ENCODE measurements at regions not wholly inside any gene's neighbourhood (a gene's known extent, or its start where the extent isn't known, plus 50 kb on each side); places are given as distances from the start of the nearest gene placed in this dataset.

DNA sequence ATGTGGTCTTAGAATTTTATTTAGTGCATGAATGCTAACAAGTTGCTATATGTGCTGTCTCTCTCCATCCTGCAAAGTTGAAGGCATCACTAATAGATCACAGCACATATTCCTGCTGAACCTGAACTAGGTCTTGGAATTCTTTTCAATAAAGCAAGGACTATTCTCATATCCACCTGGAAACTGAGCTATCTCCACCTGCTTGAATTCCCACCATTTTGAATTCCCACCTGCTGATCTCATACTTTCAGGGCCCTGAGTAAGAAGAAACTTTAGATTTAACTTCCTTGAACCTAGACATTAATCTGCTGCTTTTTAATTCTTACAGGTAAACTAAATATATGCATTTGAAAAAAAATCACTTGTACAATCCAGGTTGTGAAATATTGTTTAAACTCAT lies 445.3 kb upstream of the CCL2 start:
- no peak overlapping the region for H3K4me3 ChIP-seq (ENCODE audit: low read depth, low read length)

DNA sequence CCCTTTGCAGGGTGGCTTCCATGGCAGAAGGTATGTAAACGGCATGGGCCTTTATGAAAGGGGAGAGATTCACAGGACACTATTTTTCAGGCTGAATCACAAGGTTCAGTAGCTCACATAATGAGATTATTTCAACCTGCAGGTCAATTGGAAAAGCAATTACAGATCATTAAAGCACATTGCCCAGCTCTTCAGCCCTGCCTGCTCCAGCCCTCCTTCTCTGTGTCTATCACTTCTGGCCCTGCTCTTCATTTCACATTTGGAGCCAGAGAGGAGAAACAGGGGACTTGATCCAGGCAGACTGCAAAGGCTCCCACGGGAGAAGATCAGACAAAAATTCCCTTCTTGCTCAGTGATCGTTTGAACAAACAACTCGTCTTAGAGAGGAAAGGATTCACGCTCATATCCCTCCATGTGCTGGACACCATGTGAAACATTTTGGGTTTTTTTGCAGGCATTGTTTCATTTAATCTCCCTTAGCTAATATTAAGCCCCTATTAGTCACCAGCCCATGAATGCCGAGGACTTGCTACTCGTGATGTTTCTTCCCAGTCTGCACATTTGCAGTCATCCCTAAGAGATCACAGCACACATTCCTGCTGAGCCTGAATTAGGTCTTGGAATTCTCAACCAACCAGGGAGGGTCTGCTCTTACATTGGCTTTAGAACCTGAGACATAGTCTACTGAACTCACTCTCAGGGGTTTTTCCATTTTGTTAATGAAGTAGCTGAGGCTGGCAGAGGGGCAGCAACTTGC lies 443.9 kb upstream of the CCL2 start:
- no peak overlapping the region for H3K4me3 ChIP-seq (ENCODE audit: low read depth, low read length)

DNA sequence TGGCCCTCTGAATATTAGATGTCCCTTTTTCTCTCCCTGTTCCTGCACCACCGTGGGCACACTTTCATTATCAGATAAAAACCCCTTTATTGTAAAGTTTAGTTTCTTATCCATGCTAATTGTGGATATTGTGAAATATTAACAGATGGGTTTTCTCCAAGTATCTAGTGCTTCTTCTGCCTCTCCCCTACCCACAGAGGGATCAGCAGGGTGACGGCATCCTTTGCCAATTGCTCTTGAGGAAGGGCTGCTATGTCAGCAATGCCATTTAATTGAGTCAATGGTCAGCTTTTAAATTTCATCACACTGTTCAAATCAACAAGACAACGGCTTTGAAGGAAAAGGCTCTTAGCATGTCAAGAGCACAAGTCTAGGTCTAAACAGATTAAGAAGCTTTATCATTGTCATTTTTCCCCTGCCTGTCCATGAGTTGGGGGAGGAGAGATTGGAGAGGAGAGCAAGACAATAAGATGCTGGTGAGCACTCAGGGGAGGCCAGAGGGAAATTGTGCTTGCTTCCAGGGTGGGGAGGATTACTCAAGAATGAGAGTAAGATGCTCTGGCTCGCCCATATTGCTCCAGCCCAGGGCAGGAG lies 443.0 kb upstream of the CCL2 start:
- H3K4me3 ChIP-seq (ENCODE audit: low read depth, low read length) = no peak overlapping the region

DNA sequence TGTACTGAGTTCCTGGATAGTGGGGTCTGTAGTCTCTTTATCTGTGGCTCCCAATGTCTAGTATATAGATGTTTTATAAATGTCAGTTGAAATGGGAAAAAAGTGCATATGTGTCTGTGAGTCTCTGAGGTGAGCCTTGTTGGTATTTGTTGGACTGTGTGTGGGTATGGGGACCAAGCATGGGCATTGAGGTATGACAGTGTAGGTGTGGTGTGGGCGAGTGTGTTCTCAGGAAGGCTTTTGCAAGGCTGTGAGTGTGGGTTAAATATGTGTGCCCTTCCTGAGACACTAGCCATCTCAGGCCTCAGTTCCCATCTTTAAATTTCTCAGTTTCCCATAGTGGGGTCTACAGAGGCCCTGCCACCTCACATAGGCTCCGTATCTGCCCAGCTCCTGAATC lies 440.2 kb upstream of the CCL2 start:
- H3K4me3 ChIP-seq (ENCODE audit: low read depth, low read length) = no peak overlapping the region

DNA sequence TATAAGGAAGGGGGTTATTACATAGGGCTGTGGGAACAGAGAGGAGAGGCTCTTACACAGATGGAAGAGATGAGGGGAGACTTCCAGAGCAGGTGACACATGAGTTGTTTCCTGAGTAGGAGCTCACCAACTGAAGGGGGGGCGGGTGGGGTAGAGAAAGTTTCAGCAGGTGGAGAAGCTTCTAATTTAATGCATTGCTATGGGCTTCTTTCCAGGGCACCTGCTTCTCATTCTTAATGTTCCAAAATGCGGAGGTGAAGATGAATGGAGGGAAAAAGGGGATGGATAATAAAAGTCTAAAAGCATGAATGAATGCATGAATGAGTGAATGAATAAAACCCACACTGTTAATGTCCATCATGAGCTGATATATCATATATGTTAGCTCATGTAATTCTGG lies 439.0 kb upstream of the CCL2 start:
- no peak overlapping the region for H3K4me3 ChIP-seq (ENCODE audit: low read depth, low read length)

DNA sequence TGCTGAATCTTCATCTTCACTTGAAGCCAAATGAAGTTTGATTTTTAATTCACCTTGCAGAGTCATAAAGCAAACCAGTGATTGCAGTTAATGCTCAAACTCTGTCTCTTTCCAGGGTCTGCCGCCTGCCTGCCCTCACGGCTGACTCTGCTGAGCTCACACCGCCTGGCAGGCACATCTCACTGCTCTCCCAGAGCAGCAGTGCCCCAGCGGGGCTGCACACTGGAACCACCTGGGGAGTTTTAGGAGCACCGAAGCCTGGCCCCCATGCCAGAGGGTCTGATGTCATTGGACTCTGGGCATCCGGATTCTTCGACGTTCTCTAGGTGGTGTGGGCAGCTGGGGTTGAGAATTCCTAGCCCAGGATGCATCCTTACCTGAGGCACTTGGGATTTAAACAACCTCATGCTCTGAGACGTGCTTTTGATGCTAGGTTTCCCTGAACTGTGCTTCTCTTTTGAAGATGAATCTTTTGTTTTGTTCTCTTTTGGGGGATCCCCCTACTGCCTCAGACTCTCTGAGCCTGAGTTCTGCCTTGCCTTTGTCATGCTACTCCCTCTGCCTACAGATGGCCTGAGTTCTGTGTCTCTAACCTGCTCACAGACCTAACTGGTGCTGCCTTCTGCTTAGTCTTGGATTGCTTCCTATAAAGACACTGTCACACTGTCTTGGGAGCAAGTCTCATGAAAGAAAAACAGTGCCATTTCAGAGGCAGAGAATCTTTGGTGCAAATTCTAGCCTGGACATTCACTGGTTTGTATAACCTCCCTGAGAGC lies 438.1 kb upstream of the CCL2 start:
- no peak overlapping the region for H3K4me3 ChIP-seq (ENCODE audit: low read depth, low read length)

DNA sequence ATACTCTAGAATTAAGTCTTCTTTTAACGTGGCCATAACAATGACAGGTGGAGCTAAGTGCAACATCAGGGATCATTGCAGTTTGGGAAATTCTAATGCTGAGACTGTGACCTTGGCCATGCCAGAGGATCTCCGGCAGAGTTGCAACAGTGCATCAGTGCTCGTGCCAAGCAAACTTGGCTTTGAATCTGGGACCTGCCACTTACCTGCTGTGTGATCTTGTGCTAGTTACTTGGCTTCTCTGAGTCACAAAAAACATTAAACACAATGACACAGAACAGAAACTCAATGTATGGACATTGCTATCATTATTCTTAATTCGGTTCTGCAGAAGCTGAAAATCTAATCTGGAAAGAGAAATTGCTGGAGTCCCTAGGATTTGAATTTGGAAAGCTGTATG lies 435.5 kb upstream of the CCL2 start:
- no peak overlapping the region for H3K4me3 ChIP-seq (ENCODE audit: low read depth, low read length)

DNA sequence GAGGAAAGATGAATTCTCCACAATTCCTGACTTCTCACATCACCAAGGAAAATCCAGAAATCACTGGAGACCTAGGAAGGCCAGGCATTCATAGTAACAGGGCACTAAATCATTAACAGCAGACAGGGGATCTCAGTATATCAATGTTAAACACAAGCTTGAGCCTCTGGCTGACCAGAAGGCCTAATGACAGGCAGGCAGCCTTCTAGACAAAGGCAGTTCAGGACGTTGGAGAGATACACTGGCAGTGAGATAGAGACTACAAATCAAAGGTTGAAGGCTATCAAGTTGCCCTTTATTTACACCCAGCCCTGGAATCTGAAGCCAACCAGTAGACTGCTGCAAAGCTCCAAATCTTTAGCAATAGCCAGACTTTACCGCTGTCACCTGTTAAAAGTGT lies 422.8 kb upstream of the CCL2 start:
- no peak overlapping the region for H3K4me3 ChIP-seq (ENCODE audit: low read depth, low read length)

DNA sequence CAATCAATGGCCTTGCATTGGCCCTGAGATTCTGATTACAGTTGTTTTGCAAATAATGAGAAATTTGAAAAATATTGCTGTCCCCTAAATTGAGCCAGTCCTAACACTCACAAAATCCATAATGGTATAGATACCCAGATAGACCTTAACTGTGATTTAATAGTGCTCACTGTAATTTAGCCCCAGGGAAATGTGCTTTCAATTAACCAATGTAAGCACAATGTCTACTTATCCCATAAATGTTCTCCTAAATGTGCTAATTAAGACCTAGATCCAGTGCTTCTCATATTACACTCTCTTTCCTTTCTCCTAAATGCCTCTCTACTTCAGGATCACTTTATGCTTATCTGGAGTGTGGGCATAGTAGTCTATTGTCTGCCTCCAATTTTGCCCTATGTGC lies 417.8 kb upstream of the CCL2 start:
- no peak overlapping the region for H3K4me3 ChIP-seq (ENCODE audit: low read depth, low read length)

DNA sequence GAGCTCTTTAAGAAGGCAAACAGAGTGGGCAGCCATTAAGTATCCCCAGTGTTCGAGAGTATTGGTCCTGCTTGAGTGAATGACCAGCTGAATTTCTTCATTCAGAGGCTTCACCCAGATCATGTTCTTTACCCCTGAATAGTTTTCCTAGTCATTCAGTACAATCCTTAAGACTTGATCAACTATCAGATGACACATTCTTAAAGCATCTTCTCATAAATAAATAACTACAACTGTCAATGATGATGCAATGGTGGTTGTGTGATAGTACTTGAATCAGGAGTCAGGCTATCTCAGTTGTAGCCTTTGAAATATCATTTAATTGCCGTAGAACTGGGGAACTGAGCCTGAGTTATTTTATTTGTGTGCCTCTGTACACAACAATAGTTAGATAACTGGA lies 416.8 kb upstream of the CCL2 start:
- no peak overlapping the region for H3K4me3 ChIP-seq (ENCODE audit: low read depth, low read length)

DNA sequence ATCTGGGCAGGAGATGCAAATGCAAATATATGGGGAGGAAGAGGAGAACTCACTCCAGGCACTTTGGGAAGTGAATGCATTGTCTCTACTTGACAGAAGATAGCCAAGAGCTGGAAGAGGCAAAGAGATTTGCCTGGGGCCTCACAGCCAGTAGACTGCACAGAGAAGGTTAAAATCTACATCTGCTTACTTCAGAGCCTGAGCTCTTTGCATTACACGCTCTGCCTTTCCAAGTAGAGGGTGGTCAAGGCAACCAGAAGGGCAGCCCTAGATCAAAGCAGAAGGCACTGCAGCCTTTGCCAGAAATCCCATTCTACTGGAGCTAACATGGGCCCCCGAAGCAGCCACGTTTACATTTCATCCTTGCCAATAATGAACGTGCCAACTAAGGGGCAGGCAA lies 407.2 kb upstream of the CCL2 start:
- no peak overlapping the region for H3K4me3 ChIP-seq (ENCODE audit: low read depth, low read length)

DNA sequence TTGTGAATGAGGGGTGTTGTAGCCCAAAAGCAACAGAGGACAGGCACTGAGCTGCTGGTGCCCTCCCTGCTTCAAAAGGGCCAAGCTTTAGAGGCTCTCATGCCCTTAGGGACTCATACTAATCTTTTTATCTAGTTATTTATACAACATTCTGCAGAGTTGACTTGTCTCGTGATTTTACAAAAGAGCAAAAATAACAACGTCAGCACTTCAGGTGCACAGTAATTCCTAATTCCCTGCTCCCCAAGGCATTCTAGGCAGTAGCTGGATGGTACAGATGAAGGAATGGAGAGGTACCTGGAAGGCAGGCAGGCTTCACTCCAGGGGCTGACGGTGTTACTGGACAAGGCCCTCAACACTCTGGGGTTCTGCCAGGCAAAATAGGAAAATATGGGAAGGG lies 406.7 kb upstream of the CCL2 start:
- H3K4me3 ChIP-seq (ENCODE audit: low read depth, low read length) = no peak overlapping the region

DNA sequence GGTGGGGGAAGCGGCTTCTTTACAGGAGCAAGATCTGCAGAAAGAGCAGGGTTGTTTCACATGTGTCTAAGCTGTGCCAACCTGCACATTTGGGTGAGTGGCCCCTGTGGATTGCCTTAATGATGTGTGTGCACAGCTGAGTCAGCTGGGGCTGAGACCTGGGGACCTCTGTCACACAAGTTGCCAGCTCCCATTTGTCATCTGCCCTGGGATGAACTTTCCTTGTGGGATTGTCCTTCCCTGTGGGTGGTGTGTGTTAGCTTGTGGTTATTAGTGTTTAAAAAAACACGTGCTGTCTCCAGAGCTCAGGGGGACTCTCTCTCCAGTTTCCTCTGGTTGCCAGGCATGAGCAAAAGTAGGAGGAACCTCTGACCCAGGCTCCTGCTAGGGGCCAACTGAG lies 400.5 kb upstream of the CCL2 start:
- H3K4me3 ChIP-seq (ENCODE audit: low read depth, low read length) = no peak overlapping the region

DNA sequence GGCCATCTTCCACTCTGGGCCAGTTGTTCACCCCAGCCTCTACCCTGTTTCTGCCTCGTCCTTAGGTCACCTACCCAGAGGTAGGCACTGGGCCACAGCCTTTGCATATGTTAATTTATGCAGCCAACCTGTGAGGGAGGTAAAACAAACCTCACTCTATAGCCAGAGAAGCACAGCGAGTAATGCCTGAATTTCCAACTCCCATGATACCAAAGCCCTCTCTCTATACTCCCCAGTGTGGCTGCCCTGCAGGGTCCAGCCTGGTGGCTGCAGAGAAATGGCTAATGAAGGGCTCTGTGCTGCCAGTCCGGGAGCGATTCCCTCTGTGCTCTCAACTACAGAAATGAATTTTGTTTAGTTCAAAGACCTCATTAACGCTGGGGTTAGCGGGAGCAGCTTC lies 397.0 kb upstream of the CCL2 start:
- no peak overlapping the region for H3K4me3 ChIP-seq (ENCODE audit: low read depth, low read length)

DNA sequence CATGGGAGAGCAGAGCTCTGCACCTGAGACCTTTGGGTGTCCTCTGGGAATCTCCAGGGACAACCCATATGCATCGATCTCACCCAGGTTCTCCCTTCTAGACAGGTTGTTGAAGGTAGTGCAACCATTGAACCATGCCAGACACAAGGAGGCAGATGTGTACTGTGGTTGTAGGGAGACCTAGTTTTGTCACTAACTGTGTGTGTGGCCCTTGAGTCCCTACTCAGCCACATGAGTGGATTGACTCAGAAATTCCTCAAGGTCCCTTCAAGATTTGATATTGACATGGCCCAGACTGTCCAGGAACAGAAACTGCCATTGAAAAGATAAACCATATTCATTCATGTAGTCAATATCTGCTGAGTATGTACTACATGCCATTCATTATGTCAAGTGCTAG lies 396.4 kb upstream of the CCL2 start:
- no peak overlapping the region for H3K4me3 ChIP-seq (ENCODE audit: low read depth, low read length)

DNA sequence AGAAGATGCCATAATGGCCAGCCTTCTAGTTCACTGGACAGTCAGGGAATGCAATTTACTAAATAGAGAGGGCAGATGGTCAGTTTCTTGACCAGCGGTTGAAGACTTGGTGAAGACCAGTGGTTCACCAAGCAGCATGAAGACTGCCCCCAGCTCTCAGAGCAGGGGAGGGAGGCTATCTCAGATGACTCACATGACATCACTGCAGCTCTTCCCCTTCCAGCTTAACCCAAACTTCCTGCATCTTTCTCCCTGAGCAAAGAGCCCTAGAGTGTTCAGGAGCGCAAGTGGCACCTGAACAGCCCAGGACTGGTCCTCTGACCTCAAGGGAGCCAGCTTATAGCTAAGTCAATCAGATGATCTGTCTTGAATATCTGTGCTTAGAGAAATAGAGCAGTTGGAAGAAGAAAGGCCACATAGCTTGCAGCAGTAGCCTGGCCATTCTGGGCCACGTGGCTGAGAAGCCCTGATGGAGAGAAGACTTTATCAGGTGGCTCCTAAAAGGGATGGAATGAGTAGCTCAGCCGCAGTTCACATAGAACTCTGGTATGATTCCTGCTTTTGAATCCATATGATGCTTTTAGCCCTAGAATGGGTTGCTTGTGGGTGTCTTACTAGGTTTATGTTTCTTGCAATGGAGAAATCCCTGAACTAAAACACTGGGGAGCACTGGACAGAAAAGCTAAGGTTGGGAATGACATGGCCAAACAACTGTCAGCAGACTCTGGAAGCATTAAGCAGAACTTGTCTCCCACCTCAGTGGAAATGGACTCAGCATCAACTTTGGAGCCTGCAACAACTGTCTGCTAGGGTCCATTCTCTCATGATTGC lies 392.1 kb upstream of the CCL2 start:
- H3K4me3 ChIP-seq (ENCODE audit: low read depth, low read length) = no peak overlapping the region

DNA sequence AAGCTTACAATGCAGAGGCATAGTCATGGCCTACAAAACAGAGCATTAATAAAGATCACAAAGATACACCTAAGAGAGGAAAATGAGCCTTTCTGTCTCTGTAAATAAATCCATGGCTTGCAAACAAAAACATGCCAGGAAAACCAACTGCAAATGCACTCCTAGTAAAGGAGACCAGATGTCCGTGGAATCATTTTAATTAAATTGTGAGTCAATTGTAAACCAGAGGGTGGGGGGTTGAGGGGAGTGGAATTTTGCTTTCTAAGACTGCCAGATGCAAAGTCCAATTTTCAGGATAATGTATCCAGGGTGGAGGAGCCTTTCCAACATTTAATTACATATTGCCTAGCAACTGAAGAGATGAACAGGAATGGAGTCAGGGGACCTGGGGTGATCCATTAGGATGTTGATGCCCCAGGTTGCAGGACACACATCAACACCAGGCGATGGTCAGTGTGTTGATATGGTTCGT lies 390.3 kb upstream of the CCL2 start:
- H3K4me3 ChIP-seq (ENCODE audit: low read depth, low read length) = no peak overlapping the region

DNA sequence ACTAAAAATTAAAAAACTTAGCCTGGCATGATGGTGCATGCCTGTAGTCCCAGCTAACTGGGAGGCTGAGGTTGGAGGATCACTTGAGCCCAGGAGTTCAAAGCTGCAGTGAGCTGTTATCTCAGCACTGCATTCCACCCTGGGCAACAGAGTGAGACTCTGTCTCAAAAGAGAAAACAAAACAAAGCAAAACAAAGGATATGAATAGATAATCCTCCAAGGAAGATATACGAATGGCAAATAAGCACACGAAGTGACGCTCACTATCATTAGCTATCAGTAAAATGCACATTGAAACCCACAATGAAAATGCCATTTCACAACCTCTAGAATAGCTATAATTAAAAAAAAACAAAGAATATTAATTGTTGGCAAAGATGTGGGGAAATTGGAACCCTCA lies 386.2 kb upstream of the CCL2 start:
- no peak overlapping the region for H3K4me3 ChIP-seq (ENCODE audit: low read depth, low read length)

DNA sequence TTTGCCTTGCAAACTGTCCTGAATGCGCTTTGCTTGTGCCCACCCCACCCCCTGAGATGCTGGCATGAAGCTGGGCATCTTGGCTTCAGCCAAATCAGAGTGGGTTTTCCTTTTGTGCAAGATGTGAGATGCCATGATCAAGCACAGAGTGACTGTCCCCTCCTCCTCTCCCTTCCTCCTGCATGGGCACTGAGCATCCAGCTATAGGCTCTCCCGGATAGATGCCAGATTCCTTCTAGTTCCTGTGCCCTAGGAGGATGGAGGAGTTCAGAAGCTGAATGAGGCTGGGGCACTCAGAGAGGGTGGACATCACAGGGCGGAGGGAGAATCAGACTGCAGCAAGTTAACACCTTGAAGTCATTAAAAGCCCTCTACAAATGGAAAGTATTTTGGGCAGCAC lies 384.1 kb upstream of the CCL2 start:
- H3K4me3 ChIP-seq (ENCODE audit: low read depth, low read length) = no peak overlapping the region

DNA sequence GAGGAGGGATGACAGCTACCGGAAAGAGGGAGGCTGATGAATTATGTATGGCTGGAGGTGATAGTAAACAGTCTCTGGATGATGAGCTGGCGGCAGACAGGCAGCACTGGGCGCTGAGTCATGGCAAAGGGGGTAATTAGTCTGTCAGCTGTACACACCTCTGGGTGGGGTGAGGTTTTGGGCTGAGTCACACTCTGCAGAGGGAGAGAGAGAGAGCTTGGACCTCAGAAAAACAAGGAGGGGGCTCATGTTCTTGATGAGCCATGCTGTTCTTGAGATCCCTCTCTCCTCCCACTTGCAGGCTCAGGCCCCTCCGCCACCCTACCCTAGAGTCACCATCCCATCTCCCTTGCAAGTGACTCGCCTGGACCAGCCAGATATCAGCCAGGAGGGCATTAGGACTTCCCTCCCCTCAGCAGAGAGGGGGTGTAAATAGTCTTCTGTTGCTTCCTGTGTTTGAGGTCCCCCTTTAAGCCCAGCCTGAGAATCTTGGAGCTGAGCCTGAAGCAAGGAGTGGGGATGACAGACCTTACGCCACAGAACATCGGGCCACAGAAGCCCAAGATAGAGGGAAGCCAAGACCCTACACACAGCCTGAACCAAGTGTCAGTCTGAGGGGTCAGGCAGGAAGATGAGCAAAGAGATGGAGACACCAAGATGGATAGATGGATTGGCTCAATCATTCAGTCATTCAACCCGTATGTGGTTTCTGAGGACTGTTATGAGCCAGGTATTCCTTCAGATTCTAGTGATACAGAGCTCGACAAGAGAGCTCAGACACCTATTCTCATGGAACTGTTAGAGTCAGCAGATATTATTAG lies 383.2 kb upstream of the CCL2 start:
- no peak overlapping the region for H3K4me3 ChIP-seq (ENCODE audit: low read depth, low read length)

Measured in iPS-11a (cell line).